ENCODE measurements at regions not wholly inside any gene's neighbourhood (a gene's known extent, or its start where the extent isn't known, plus 50 kb on each side); places are given as distances from the start of the nearest gene placed in this dataset.

DNA sequence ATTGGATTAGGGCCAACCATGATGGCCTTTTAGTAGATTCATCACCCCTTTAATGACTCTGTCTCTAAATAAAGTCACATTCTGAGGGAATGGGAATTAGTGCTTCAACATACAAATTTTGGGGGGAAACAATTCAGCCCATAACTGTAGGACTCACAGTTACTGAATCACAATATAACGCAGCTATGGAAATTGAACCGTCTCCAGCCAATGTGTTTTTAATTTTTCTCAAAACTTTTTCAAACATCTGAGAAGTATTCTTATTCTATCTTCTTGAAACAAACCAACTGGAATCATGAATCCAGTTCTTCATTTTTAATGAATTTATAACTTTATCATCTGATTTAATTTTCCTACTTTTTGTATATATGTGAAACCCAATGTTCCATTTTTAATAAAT, 373.1 kb upstream of the SYT4 start:
- Histone ChIP-seq H3K4me2 (ENCODE audit: low read length) (no peak overlapping the region), H3K27me3 (ENCODE audit: control insufficient read depth, insufficient read depth, low read length) (no peaks in the 10 kb centered on the region), H3K36me3 (ENCODE audit: insufficient read depth, low read length) (no peaks in the 10 kb centered on the region), H3K9ac (ENCODE audit: low read depth, low read length) (no peak overlapping the region), H3K4me3 (ENCODE audit: low read length) (no peak overlapping the region), H3K9me3 (replicated peaks; ENCODE audit: low read length) (no peaks in the 10 kb centered on the region), H3K4me1 (ENCODE audit: control insufficient read depth, insufficient read depth, low read length) (no peaks in the 10 kb centered on the region)

DNA sequence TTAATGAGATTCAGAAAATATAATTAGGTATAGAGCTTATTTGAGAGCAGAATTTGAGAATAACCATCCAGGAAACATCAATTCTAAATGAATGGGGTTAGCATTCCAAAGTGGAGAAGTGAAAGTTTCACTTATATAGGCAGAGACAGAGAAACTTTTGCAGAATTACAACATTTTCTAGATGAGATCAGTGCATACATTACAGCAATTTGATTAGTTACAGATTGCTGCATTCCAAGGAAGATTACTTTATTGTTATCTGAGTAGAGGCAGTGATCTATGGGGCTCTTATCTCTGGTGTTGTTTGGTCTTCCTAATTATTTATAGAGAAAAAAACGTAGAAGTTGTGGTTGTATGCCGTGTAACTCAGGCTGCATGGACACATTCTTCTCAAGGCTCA, 373.8 kb upstream of the SYT4 start:
- H3K4me3 ChIP-seq (ENCODE audit: low read length) = no peak overlapping the region
- H3K4me1 ChIP-seq (ENCODE audit: control insufficient read depth, insufficient read depth, low read length) = no peaks in the 10 kb centered on the region
- H3K4me2 ChIP-seq (ENCODE audit: low read length) = no peak overlapping the region
- H3K36me3 ChIP-seq (ENCODE audit: insufficient read depth, low read length) = no peaks in the 10 kb centered on the region
- no peaks in the 10 kb centered on the region for H3K27me3 ChIP-seq (ENCODE audit: control insufficient read depth, insufficient read depth, low read length)
- no peaks in the 10 kb centered on the region for H3K9me3 ChIP-seq (replicated peaks; ENCODE audit: low read length)
- no peak overlapping the region for H3K9ac ChIP-seq (ENCODE audit: low read depth, low read length)

DNA sequence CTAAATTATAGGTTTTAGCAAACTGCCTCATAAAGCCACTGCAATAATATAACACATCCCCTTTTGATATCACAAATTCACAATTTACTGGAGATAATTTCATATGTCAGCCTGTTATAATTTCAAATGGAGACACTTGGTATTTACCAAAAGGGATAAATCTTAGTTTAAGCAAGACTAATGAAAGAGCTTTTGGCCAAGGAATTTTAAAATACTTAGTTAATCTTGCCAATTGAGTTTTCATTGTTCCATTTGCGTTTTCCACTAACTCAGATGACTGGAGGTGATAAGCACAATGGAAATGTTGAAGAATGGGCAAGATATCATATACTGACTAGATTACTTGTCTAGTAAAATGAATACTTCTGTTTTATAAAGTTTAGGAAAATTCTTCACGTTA, 379.3 kb upstream of the SYT4 start:
- H3K9me3 ChIP-seq (replicated peaks; ENCODE audit: low read length) = no peaks in the 10 kb centered on the region
- H3K4me1 ChIP-seq (ENCODE audit: control insufficient read depth, insufficient read depth, low read length) = peaks cover under 1% of the 10 kb centered on the region
- H3K4me2 ChIP-seq (ENCODE audit: low read length) = no peak overlapping the region
- no peak overlapping the region for H3K4me3 ChIP-seq (ENCODE audit: low read length)
- no peak overlapping the region for H3K9ac ChIP-seq (ENCODE audit: low read depth, low read length)
- H3K36me3 ChIP-seq (ENCODE audit: insufficient read depth, low read length) = no peaks in the 10 kb centered on the region
- H3K27me3 ChIP-seq (ENCODE audit: control insufficient read depth, insufficient read depth, low read length) = no peaks in the 10 kb centered on the region

DNA sequence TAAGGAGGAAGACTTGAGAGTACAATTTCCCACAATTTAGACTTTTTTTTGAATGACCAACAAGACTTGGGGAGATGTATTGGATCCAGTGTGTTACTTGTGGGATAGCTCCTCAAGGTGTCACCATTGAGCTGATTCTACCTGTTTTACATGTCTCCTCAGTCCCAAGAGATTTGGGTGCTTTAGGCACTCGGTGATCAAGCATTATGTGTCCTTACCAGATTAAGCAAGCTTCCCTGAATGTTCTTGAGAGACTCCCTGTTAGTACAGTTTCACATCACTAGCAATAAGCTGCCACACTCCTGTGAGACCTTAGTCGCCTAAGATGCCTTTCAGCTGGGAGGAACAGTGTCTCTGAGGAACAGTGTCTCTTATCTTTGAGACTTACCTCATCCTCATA, 384.3 kb upstream of the SYT4 start:
- Histone ChIP-seq H3K9me3 (replicated peaks; ENCODE audit: low read length) (no peaks in the 10 kb centered on the region), H3K9ac (ENCODE audit: low read depth, low read length) (no peak overlapping the region), H3K4me1 (ENCODE audit: control insufficient read depth, insufficient read depth, low read length) (peaks cover 40% of the 10 kb centered on the region), H3K4me3 (ENCODE audit: low read length) (no peak overlapping the region), H3K4me2 (ENCODE audit: low read length) (no peak overlapping the region), H3K27me3 (ENCODE audit: control insufficient read depth, insufficient read depth, low read length) (no peaks in the 10 kb centered on the region), H3K36me3 (ENCODE audit: insufficient read depth, low read length) (no peaks in the 10 kb centered on the region)

DNA sequence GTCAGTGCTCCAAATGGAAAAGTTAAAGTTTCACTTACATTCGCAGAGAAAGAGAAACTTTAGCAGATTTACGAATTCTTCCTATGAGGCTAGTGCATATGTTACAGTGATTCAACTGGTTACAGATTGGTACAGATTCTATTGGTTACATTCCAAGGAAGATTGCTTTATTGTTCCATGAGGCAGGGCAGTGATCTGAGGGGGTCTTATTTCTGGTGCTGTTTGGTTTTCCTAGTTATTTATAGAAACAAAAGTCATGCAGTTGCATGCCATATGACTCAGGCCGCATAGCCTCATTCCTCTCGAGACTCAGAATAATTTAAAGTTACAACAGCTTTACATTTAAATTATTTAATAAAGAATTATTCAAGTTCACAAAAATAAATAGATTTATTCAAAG, 385.4 kb upstream of the SYT4 start:
- peak overlapping the region; percentile 1 for H3K4me3 ChIP-seq (ENCODE audit: low read length)
- H3K9ac ChIP-seq (ENCODE audit: low read depth, low read length) = peak overlapping the region; percentile 39
- H3K4me2 ChIP-seq (ENCODE audit: low read length) = peak overlapping the region; percentile 59
- H3K9me3 ChIP-seq (replicated peaks; ENCODE audit: low read length) = no peaks in the 10 kb centered on the region
- H3K27me3 ChIP-seq (ENCODE audit: control insufficient read depth, insufficient read depth, low read length) = no peaks in the 10 kb centered on the region
- H3K36me3 ChIP-seq (ENCODE audit: insufficient read depth, low read length) = no peaks in the 10 kb centered on the region
- peaks cover 40% of the 10 kb centered on the region for H3K4me1 ChIP-seq (ENCODE audit: control insufficient read depth, insufficient read depth, low read length)

DNA sequence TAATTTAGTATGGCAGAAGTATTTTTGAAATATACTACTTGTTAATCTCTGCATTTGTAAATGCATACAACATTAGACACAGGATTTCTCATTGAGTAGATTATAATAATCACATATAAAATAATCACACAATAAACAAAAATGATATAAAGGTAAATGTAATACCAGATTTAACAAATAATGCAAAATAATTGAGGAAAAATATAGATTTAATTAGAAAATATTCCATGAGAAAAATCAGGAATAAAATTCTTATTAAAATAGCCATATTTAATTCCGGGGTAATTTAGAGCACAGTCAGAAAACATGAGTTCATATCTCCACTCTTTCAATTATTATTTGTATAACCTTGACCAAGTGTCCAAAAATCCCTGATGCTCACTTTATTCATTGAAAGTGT, 385.9 kb upstream of the SYT4 start:
- Histone ChIP-seq H3K4me3 (ENCODE audit: low read length) (no peak overlapping the region), H3K36me3 (ENCODE audit: insufficient read depth, low read length) (no peaks in the 10 kb centered on the region), H3K9ac (ENCODE audit: low read depth, low read length) (peak overlapping the region; percentile 39), H3K9me3 (replicated peaks; ENCODE audit: low read length) (no peaks in the 10 kb centered on the region), H3K27me3 (ENCODE audit: control insufficient read depth, insufficient read depth, low read length) (no peaks in the 10 kb centered on the region), H3K4me1 (ENCODE audit: control insufficient read depth, insufficient read depth, low read length) (peaks cover 40% of the 10 kb centered on the region), H3K4me2 (ENCODE audit: low read length) (no peak overlapping the region)

DNA sequence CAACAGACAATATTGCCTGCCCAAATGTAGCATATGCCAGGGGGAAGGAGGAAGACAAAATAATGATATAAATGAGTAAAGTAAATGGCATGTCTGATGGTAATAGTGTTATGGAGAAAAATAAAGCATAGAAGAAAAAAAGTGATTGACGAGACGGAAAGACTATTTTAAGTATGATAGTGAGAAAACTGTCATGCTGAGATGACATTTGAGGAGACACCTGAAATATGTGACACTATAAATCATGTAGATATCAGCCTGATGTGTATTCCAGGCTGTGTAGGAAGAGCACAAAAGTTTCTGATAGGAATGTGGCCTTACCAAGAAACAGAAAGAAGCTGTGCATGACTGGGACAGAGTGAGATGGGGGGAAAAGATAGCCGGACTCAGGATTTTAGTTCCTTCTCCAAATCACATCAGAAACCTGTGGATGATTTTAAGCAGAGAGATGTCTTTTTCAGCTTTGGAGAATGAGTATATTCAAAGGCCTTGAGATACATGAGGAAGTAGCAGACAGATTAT, 387.3 kb upstream of the SYT4 start:
- peak overlapping the region; percentile 65 for H3K9ac ChIP-seq (ENCODE audit: low read depth, low read length)
- H3K4me3 ChIP-seq (ENCODE audit: low read length) = peak overlapping the region; percentile 14
- H3K4me1 ChIP-seq (ENCODE audit: control insufficient read depth, insufficient read depth, low read length) = peaks cover 40% of the 10 kb centered on the region
- no peaks in the 10 kb centered on the region for H3K9me3 ChIP-seq (replicated peaks; ENCODE audit: low read length)
- peak overlapping the region; percentile 36 for H3K4me2 ChIP-seq (ENCODE audit: low read length)
- H3K36me3 ChIP-seq (ENCODE audit: insufficient read depth, low read length) = no peaks in the 10 kb centered on the region
- H3K27me3 ChIP-seq (ENCODE audit: control insufficient read depth, insufficient read depth, low read length) = no peaks in the 10 kb centered on the region

DNA sequence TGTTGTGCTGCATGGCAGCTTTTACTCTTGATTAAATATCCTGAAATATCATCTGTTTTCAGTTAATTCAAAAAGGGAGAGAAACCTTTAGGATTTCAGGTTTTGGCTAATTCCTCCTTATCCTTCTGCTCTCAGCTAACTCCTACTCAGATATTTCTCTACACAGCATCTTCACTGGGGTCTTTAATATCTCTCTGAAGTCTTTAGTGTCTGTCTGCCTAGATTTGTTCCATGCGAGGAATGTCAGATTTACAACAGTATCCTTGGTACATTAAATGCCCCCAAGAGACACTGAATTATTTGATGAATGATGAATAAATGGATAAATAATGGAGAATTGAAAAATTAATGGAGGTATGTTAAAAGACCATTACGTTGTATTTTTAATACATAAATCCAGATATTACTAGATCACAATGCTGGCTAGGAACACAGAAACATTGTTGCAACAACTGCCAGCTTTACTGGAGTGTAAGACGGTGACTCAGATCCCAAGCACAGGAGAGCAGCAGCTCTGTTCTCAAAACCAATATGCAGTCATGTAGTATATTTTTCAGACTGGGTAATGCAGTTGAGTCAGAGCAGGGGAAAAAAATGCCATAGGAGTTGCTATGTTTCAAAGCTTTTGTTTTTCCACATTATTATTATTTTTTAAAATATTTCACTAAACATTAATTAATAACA, 388.0 kb upstream of the SYT4 start:
- Histone ChIP-seq H3K4me1 (ENCODE audit: control insufficient read depth, insufficient read depth, low read length) (peaks cover 40% of the 10 kb centered on the region), H3K4me3 (ENCODE audit: low read length) (no peak overlapping the region), H3K9ac (ENCODE audit: low read depth, low read length) (peak overlapping the region; percentile 65), H3K36me3 (ENCODE audit: insufficient read depth, low read length) (no peaks in the 10 kb centered on the region), H3K9me3 (replicated peaks; ENCODE audit: low read length) (no peaks in the 10 kb centered on the region), H3K4me2 (ENCODE audit: low read length) (peak overlapping the region; percentile 36), H3K27me3 (ENCODE audit: control insufficient read depth, insufficient read depth, low read length) (no peaks in the 10 kb centered on the region)

DNA sequence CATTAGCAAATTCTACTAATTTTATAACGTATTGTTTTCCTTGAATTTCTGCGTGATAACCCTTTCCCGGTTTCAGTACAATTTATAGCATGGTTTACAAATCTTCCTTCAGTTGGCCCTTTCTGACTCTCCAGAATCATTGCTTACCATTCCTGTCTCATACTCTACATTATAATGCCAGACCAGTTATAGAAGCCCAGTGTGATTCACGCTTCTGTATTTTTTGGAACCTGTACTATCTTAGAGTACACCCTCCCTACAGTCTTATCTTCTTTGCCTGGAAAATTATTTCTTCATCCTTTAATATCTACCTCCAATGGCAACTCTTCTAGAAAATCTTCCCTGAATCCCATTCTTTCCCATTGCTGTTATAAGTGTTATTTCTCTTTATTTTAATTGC, 391.6 kb upstream of the SYT4 start:
- Histone ChIP-seq H3K36me3 (ENCODE audit: insufficient read depth, low read length) (no peaks in the 10 kb centered on the region), H3K9me3 (replicated peaks; ENCODE audit: low read length) (no peaks in the 10 kb centered on the region), H3K27me3 (ENCODE audit: control insufficient read depth, insufficient read depth, low read length) (no peaks in the 10 kb centered on the region), H3K4me3 (ENCODE audit: low read length) (no peak overlapping the region), H3K9ac (ENCODE audit: low read depth, low read length) (no peak overlapping the region), H3K4me2 (ENCODE audit: low read length) (no peak overlapping the region), H3K4me1 (ENCODE audit: control insufficient read depth, insufficient read depth, low read length) (peaks cover 20% of the 10 kb centered on the region)

DNA sequence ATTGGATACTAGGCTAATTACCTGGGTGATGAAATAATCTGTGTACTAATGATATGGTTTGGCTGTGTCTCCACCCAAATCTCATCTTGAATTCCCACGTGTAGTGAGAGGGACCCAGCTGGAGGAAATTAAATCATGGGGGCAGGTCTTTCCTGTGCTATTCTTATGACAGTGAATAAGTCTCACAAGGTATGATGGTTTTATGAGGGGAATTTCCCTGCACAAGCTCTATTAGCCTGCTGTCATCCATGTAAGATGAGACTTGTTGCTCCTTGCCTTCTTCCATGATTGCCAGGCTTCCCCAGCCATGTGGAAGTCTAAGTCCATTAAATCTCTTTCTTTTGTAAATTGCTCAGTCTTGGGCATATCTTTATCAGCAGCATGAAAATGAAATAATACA, 394.1 kb upstream of the SYT4 start:
- Histone ChIP-seq H3K9me3 (replicated peaks; ENCODE audit: low read length) (no peaks in the 10 kb centered on the region), H3K4me1 (ENCODE audit: control insufficient read depth, insufficient read depth, low read length) (no peaks in the 10 kb centered on the region), H3K9ac (ENCODE audit: low read depth, low read length) (no peak overlapping the region), H3K4me2 (ENCODE audit: low read length) (no peak overlapping the region), H3K36me3 (ENCODE audit: insufficient read depth, low read length) (no peaks in the 10 kb centered on the region), H3K4me3 (ENCODE audit: low read length) (no peak overlapping the region), H3K27me3 (ENCODE audit: control insufficient read depth, insufficient read depth, low read length) (no peaks in the 10 kb centered on the region)

DNA sequence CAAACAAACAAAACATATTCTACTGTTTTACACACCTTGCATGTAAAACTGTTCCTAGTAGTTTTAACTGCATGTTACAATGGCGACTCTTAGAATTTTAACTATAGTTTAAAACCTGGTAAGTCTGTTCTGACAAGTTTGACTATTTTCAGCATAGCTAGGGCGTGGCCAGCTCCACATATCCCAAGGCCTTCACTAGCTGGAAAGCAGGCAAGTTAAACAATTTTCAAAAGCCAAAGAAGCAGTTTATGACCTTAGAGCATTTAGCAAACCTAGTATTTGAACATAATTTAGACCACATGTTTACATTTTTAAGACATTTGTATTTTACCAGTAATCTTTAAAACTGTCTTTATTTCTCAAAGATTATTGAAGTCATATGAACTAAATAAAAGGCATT, 402.8 kb upstream of the SYT4 start:
- no peaks in the 10 kb centered on the region for H3K27me3 ChIP-seq (ENCODE audit: control insufficient read depth, insufficient read depth, low read length)
- no peak overlapping the region for H3K4me2 ChIP-seq (ENCODE audit: low read length)
- no peaks in the 10 kb centered on the region for H3K9me3 ChIP-seq (replicated peaks; ENCODE audit: low read length)
- H3K9ac ChIP-seq (ENCODE audit: low read depth, low read length) = no peak overlapping the region
- H3K36me3 ChIP-seq (ENCODE audit: insufficient read depth, low read length) = no peaks in the 10 kb centered on the region
- no peaks in the 10 kb centered on the region for H3K4me1 ChIP-seq (ENCODE audit: control insufficient read depth, insufficient read depth, low read length)
- H3K4me3 ChIP-seq (ENCODE audit: low read length) = no peak overlapping the region

DNA sequence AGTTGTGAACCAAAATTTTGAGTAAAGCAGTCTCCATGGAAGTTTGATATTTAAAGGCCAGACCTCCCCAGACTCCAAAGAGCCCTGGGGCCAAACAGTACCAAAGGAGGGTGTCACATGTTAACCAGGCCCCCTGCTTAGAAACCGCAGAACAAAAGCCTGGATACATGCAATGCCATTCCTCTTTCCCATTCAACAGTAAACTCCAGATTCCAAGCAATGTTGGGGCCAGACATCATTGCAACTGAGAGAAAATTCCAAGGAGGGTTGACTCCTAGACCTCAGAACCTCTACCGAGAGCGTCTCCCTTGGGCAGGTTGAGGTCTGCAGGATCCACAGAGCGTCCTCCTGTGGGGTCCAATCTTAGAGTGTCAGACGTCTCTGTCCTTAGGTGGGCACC, 404.4 kb upstream of the SYT4 start:
- Histone ChIP-seq H3K36me3 (ENCODE audit: insufficient read depth, low read length) (no peaks in the 10 kb centered on the region), H3K9me3 (replicated peaks; ENCODE audit: low read length) (no peaks in the 10 kb centered on the region), H3K9ac (ENCODE audit: low read depth, low read length) (no peak overlapping the region), H3K4me3 (ENCODE audit: low read length) (no peak overlapping the region), H3K27me3 (ENCODE audit: control insufficient read depth, insufficient read depth, low read length) (no peaks in the 10 kb centered on the region), H3K4me1 (ENCODE audit: control insufficient read depth, insufficient read depth, low read length) (no peaks in the 10 kb centered on the region), H3K4me2 (ENCODE audit: low read length) (no peak overlapping the region)
